Right lobe of liver (tissue), 6 donors: ENCODE measurements at regions not wholly inside any gene's neighbourhood (a gene's known extent, or its start where the extent isn't known, plus 50 kb on each side); places are given as distances from the start of the nearest gene placed in this dataset.

Experiments
- ATAC-seq, 4 donors: fragments of 200-7000 bp; cut with Tn5 transposase; one replicate each; pipeline ENCODE4 v1.9.1; 2020; ENCODE audit warnings: mild to moderate bottlenecking in 4 of 4, moderate library complexity in 4 of 4
- DNase-seq, 3 donors: peaks; one replicate each; pipeline ENCODE4 v3.0.0-alpha.2; 2020
- H3K27ac ChIP-seq, 3 donors: fragments of 200-600 bp; one replicate each; pipeline ENCODE4 v1.8.0; 2022
- H3K27me3 ChIP-seq, 2 donors: fragments of 200-600 bp; one replicate each; pipeline ENCODE4 v1.8.0; 2022
- H3K36me3 ChIP-seq, 4 donors: fragments of 200-600 bp; sonication (generic) in 1 of 4; one replicate each; pipeline versions ENCODE4 v1.5.1 to v1.8.0; 2017 to 2022; ENCODE audit warnings: control low read depth in 1 of 4
- H3K4me1 ChIP-seq, 4 donors: fragments of 200-600 bp; sonication (generic) in 1 of 4; one replicate each; pipeline versions ENCODE4 v1.5.1 to v1.8.0; 2017 to 2022; ENCODE audit warnings: control low read depth in 1 of 4
- H3K4me3 ChIP-seq, 3 donors: fragments of 200-600 bp; one replicate each; pipeline ENCODE4 v1.8.0; 2022
- H3K9me3 ChIP-seq, 4 donors: fragments of 200-600 bp; sonication (generic) in 1 of 4; one replicate each; pipeline versions ENCODE4 v1.5.1 to v1.8.0; 2017 to 2022; ENCODE audit warnings: control low read depth in 1 of 4
- CTCF ChIP-seq, 4 donors: fragments of 200-600 bp in 3 of 4; fragments of 450-650 bp in 1 of 4; IDR thresholded peaks; one replicate each; pipeline versions ENCODE4 v1.5.1 to v1.8.0; 2016 to 2022; ENCODE audit warnings: antibody characterized with exemption in 4 of 4, mild to moderate bottlenecking in 2 of 4
- POLR2A ChIP-seq: fragments of 450-650 bp; IDR thresholded peaks from one replicate; pipeline ENCODE4 v1.6.1; 2017; ENCODE audit warnings: antibody characterized with exemption, mild to moderate bottlenecking
- WGBS: methylation state at CpG from one replicate; pipeline ENCODE4 v1.1.6; 2018; ENCODE audit warnings: low coverage, low lambda C conversion rate; ENCODE audit not compliant: insufficient coverage; ENCODE audit errors: missing lambda C conversion rate; 5-methylcytosine and 5-hydroxymethylcytosine counted together
- intact Hi-C, 2 donors: fragments of 100-400 bp; cut with DNase I; formaldehyde crosslinking; loops; one replicate each; pipeline versions ENCODE4 v1.11.2 to v1.14.1; 2022
- donor health status: DM: no; HTN: yes; CAD: no.
- donor health status: DM: no; HTN: no; CAD: no.
- donor health status: DM: no; HTN: no; CAD: no.
- donor health status: DM: no; HTN: yes; CAD: no.
- donor health status: DM: no; HTN: yes; CAD: no.

GRCh38 chr6:133779916-133780695 lies 108.8 kb upstream of the TCF21 start:
- no peak for TF ChIP-seq POLR2A
- TF ChIP-seq CTCF (IDR thresholded peaks at IDR 0.05) = no peak
- Histone ChIP-seq H3K27ac (no peak overlapping the region), H3K27me3 (no peaks in the 10 kb centered on the region), H3K36me3 (no peaks in the 10 kb centered on the region), H3K9me3 (no peaks in the 10 kb centered on the region), H3K4me3 (no peak overlapping the region), H3K4me1 (no peaks in the 10 kb centered on the region)
- intact Hi-C loops = no loop called here
- WGBS = 80% methylated on average over 2 of the region's 2 CpGs
- DNase-seq = no peak
- no peak for ATAC-seq

- H3K27me3 ChIP-seq = no peaks in the 10 kb centered on the region
- 95% methylated on average over 2 of the region's 2 CpGs for WGBS
- H3K4me1 ChIP-seq = no peaks in the 10 kb centered on the region
- TF ChIP-seq POLR2A (no peak), CTCF (IDR thresholded peaks at IDR 0.05) (no peak)
- no peak overlapping the region for H3K27ac ChIP-seq
- H3K4me3 ChIP-seq = no peak overlapping the region
- DNase-seq = no peak
- H3K9me3 ChIP-seq = no peaks in the 10 kb centered on the region
- intact Hi-C loops = no loop called here
- no peak for ATAC-seq
- no peaks in the 10 kb centered on the region for H3K36me3 ChIP-seq
Measured at GRCh38 chr6:133786016-133786415, 102.9 kb upstream of the TCF21 start.

- Histone ChIP-seq H3K36me3 (no peaks in the 10 kb centered on the region), H3K27me3 (no peaks in the 10 kb centered on the region), H3K4me1 (no peaks in the 10 kb centered on the region), H3K27ac (no peak overlapping the region), H3K4me3 (no peak overlapping the region), H3K9me3 (no peaks in the 10 kb centered on the region)
- TF ChIP-seq CTCF (IDR thresholded peaks at IDR 0.05) = no peak
- no peak for DNase-seq
- intact Hi-C loops = no loop called here
- 40% methylated on average over 2 of the region's 3 CpGs for WGBS
- no peak for ATAC-seq
Measured at GRCh38 chr6:133787122-133787521, 101.8 kb upstream of the TCF21 start.

- Histone ChIP-seq H3K4me3 (no peak overlapping the region), H3K27me3 (no peaks in the 10 kb centered on the region), H3K27ac (no peak overlapping the region), H3K4me1 (no peaks in the 10 kb centered on the region), H3K9me3 (no peaks in the 10 kb centered on the region), H3K36me3 (no peaks in the 10 kb centered on the region)
- no peak for ATAC-seq
- intact Hi-C loops = no loop called here
- WGBS = 84% methylated on average over 4 of the region's 4 CpGs
- no peak for TF ChIP-seq CTCF (IDR thresholded peaks at IDR 0.05)
- no peak for TF ChIP-seq POLR2A
- DNase-seq = no peak
Measured at GRCh38 chr6:133787859-133788505, 100.9 kb upstream of the TCF21 start.
